ENCODE measurements at regions not wholly inside any gene's neighbourhood (a gene's known extent, or its start where the extent isn't known, plus 50 kb on each side); places are given as distances from the start of the nearest gene placed in this dataset.

- DNase-seq (ENCODE audit: low read depth, low spot score) (no peak), FAIRE-seq (no peak)
- no peak overlapping the region for H2AFZ ChIP-seq (ENCODE audit: control insufficient read depth, low read length)
- H3K79me2 ChIP-seq (ENCODE audit: control insufficient read depth, insufficient read depth, low read length): no peaks in the 10 kb centered on the region
- dilution Hi-C loops (cut with MboI; ENCODE audit: extremely low pct_ligation_motif_present, low sequenced_read_pairs): no loop called here
- H3K9ac ChIP-seq (ENCODE audit: control insufficient read depth, extremely low read depth, insufficient read depth, low read length): no peak overlapping the region
- no peak overlapping the region for H3K27ac ChIP-seq (ENCODE audit: control insufficient read depth, insufficient read depth, low read length)
- H3K4me2 ChIP-seq (ENCODE audit: control insufficient read depth, extremely low read depth, insufficient read depth, low read depth, low read length): no peak overlapping the region
- no peaks in the 10 kb centered on the region for H3K36me3 ChIP-seq (ENCODE audit: control insufficient read depth in 2 of 2, extremely low read depth in 1 of 2, insufficient read depth in 2 of 2, low read length in 2 of 2)
- H3K27me3 ChIP-seq (ENCODE audit: control insufficient read depth, extremely low read depth, insufficient read depth, low read length): no peaks in the 10 kb centered on the region
- TF ChIP-seq, protein P1, sequence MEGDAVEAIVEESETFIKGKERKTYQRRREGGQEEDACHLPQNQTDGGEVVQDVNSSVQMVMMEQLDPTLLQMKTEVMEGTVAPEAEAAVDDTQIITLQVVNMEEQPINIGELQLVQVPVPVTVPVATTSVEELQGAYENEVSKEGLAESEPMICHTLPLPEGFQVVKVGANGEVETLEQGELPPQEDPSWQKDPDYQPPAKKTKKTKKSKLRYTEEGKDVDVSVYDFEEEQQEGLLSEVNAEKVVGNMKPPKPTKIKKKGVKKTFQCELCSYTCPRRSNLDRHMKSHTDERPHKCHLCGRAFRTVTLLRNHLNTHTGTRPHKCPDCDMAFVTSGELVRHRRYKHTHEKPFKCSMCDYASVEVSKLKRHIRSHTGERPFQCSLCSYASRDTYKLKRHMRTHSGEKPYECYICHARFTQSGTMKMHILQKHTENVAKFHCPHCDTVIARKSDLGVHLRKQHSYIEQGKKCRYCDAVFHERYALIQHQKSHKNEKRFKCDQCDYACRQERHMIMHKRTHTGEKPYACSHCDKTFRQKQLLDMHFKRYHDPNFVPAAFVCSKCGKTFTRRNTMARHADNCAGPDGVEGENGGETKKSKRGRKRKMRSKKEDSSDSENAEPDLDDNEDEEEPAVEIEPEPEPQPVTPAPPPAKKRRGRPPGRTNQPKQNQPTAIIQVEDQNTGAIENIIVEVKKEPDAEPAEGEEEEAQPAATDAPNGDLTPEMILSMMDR (optimal IDR thresholded peaks at IDR 0.05 in 1 of 3, IDR thresholded peaks at IDR 0.05 in 1 of 3, conservative IDR thresholded peaks at IDR 0.05 in 1 of 3; ENCODE audit: extremely low read depth in 1 of 3, insufficient read depth in 2 of 3, low read length in 3 of 3): no peak
- no peak for TF ChIP-seq EZH2 (IDR thresholded peaks at IDR 0.05; ENCODE audit: low read length)
- no peaks in the 10 kb centered on the region for H3K4me1 ChIP-seq (ENCODE audit: control insufficient read depth, extremely low read depth, insufficient read depth, low read length)
- H3K9me3 ChIP-seq (ENCODE audit: control insufficient read depth, low read depth, low read length): no peaks in the 10 kb centered on the region
- no peaks in the 10 kb centered on the region for H3K9me1 ChIP-seq (ENCODE audit: control insufficient read depth, extremely low read depth, insufficient read depth, low read length)
- H4K20me1 ChIP-seq (ENCODE audit: control insufficient read depth, extremely low read depth, insufficient read depth, low read length): no peaks in the 10 kb centered on the region
- no peak overlapping the region for H3K4me3 ChIP-seq (ENCODE audit: control insufficient read depth in 2 of 3, extremely low read depth in 1 of 3, insufficient read depth in 2 of 3, low read depth in 1 of 3, low read length in 3 of 3)
These were observed 126.8 kb upstream of the NRP1 start for GRCh38 chr10:33461295-33461640.

DNA sequence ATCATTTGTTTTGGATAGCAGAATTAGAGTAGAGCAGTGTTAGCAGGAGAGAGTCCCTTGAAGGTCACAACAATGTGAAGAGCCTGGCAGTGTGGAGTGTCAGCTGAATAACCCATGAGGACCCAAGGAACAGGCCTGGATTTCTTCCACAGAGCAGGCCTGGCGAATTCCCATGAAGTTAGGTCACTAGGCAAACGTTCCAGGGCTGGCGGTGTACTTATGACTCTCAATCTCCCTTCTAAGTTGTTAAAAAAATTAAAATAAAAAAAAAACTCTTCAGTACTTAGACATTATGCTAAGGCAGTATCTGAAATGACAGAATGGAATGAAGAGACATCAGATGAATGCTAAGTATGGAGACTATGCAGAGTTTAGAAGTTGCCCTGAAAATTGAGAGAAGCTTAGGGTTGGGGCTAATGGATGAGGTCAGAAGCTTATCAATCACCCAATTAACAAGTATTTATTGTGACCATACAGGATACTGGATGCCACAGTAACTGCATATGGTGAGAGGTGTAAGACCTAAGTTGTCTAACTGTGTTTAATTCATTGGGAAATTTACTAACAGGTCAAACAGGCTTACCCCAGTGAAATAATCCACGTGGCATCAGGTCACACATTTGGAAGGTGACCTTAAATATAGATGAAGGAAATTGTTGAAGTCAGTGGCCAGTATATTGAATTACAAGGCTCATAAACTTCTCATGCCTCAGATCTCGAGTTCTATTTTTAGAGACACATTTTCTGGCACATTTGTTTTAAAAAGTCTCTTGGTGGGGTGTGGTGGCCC lies 126.2 kb upstream of the NRP1 start:
- no peak for FAIRE-seq
- Histone ChIP-seq H3K36me3 (ENCODE audit: control insufficient read depth in 2 of 2, extremely low read depth in 1 of 2, insufficient read depth in 2 of 2, low read length in 2 of 2) (no peaks in the 10 kb centered on the region), H4K20me1 (ENCODE audit: control insufficient read depth, extremely low read depth, insufficient read depth, low read length) (no peaks in the 10 kb centered on the region), H3K79me2 (ENCODE audit: control insufficient read depth, insufficient read depth, low read length) (no peaks in the 10 kb centered on the region), H3K4me2 (ENCODE audit: control insufficient read depth, extremely low read depth, insufficient read depth, low read depth, low read length) (no peak overlapping the region), H3K9me3 (ENCODE audit: control insufficient read depth, low read depth, low read length) (no peaks in the 10 kb centered on the region), H3K27ac (ENCODE audit: control insufficient read depth, insufficient read depth, low read length) (no peak overlapping the region), H2AFZ (ENCODE audit: control insufficient read depth, low read length) (no peak overlapping the region), H3K4me1 (ENCODE audit: control insufficient read depth, extremely low read depth, insufficient read depth, low read length) (no peaks in the 10 kb centered on the region), H3K4me3 (ENCODE audit: control insufficient read depth in 2 of 3, extremely low read depth in 1 of 3, insufficient read depth in 2 of 3, low read depth in 1 of 3, low read length in 3 of 3) (no peak overlapping the region), H3K27me3 (ENCODE audit: control insufficient read depth, extremely low read depth, insufficient read depth, low read length) (no peaks in the 10 kb centered on the region), H3K9me1 (ENCODE audit: control insufficient read depth, extremely low read depth, insufficient read depth, low read length) (no peaks in the 10 kb centered on the region), H3K9ac (ENCODE audit: control insufficient read depth, extremely low read depth, insufficient read depth, low read length) (no peak overlapping the region)
- dilution Hi-C loops (cut with MboI; ENCODE audit: extremely low pct_ligation_motif_present, low sequenced_read_pairs): no loop called here
- DNase-seq (ENCODE audit: low read depth, low spot score): no peak
- TF ChIP-seq EZH2 (IDR thresholded peaks at IDR 0.05; ENCODE audit: low read length): no peak
- TF ChIP-seq, protein P1 (optimal IDR thresholded peaks at IDR 0.05 in 1 of 3, IDR thresholded peaks at IDR 0.05 in 1 of 3, conservative IDR thresholded peaks at IDR 0.05 in 1 of 3; ENCODE audit: extremely low read depth in 1 of 3, insufficient read depth in 2 of 3, low read length in 3 of 3): no peak

All from keratinocyte (primary cell).